Uterus (tissue), 2 donors: ENCODE measurements at regions not wholly inside any gene's neighbourhood (a gene's known extent, or its start where the extent isn't known, plus 50 kb on each side); places are given as distances from the start of the nearest gene placed in this dataset.

Experiments used
- CTCF ChIP-seq, 4 experiments: fragments of 200-600 bp in 2 of 4; fragments of 450-650 bp in 2 of 4; sonication (generic) in 2 of 4; IDR thresholded peaks; one replicate each; pipeline ENCODE4 v1.5.1; 2016 to 2019; ENCODE audit warnings: antibody characterized with exemption in 4 of 4, mild to moderate bottlenecking in 2 of 4, moderate library complexity in 1 of 4
- POLR2A ChIP-seq, 2 donors: fragments of 450-650 bp; IDR thresholded peaks; one replicate each; pipeline ENCODE4 v1.6.1; 2016; ENCODE audit warnings: antibody characterized with exemption in 2 of 2, mild to moderate bottlenecking in 1 of 2, moderate library complexity in 1 of 2

- TF ChIP-seq CTCF (IDR thresholded peaks at IDR 0.05) (no peak), POLR2A (IDR thresholded peaks at IDR 0.05) (no peak)
Observed at GRCh38 chr12:19666070-19666469, 226.8 kb downstream of the AEBP2 start.
